ENCODE measurements at regions not wholly inside any gene's neighbourhood (a gene's known extent, or its start where the extent isn't known, plus 50 kb on each side); places are given as distances from the start of the nearest gene placed in this dataset.

GRCh38 chr16:51698647-51699046 lies 547.6 kb upstream of the SALL1 start:
- CTCF ChIA-PET (ENCODE audit: low intra/inter-chr PET ratio, low total read pairs): no interaction called here
- WGBS (ENCODE audit: low lambda C conversion rate): 0% methylated on average over 2 of the region's 2 CpGs
- intact Hi-C loops (cut with micrococcal nuclease; ENCODE audit: unreplicated experiment): no loop called here

More at GRCh38 chr16:51698647-51699046, 547.6 kb upstream of the SALL1 start:
- Histone ChIP-seq H3K4me2 (ENCODE audit: low read depth, low read length) (no peak overlapping the region), H3K36me3 (replicated peaks in 1 of 2; ENCODE audit: control insufficient read depth in 1 of 2, insufficient read depth in 2 of 2, low read length in 2 of 2) (no peaks in the 10 kb centered on the region), H2AFZ (ENCODE audit: low read length) (no peak overlapping the region), H3K79me2 (ENCODE audit: insufficient read depth, low read length) (no peaks in the 10 kb centered on the region), H3K4me3 (replicated peaks in 1 of 3; ENCODE audit: insufficient read depth in 1 of 3, low read depth in 2 of 3, low read length in 3 of 3) (no peak overlapping the region), H3K27me3 (ENCODE audit: control insufficient read depth in 1 of 2, insufficient read depth in 2 of 2, low read length in 2 of 2) (no peaks in the 10 kb centered on the region), H3K9me3 (ENCODE audit: low read length) (no peaks in the 10 kb centered on the region), H3K27ac (ENCODE audit: extremely low read length, insufficient read depth, low read length) (no peak overlapping the region), H3K9ac (ENCODE audit: insufficient read depth, low read depth, low read length) (no peak overlapping the region), H4K20me1 (ENCODE audit: insufficient read depth, low read length) (no peaks in the 10 kb centered on the region), H3K4me1 (ENCODE audit: insufficient read depth, low read length) (no peaks in the 10 kb centered on the region)
- POLR2A ChIA-PET: no interaction called here
- BruUV-seq (replicated peaks): no TSS peak
- DNase-seq (ENCODE audit: low spot score): no peak
- TF ChIP-seq ZNF460 (CRISPR knock-in tag; IDR thresholded peaks at IDR 0.05; ENCODE audit: borderline replicate concordance) (no peak), ZNF275 (CRISPR knock-in tag; IDR thresholded peaks at IDR 0.05; ENCODE audit: borderline replicate concordance) (no peak), ZNF609 (CRISPR knock-in tag; IDR thresholded peaks at IDR 0.05; ENCODE audit: borderline replicate concordance) (no peak), ZNF382 (CRISPR knock-in tag; IDR thresholded peaks at IDR 0.05; ENCODE audit: borderline replicate concordance) (no peak), CTCF (CRISPR knock-in tag; IDR thresholded peaks at IDR 0.05) (no peak), ZNF20 (CRISPR knock-in tag; IDR thresholded peaks at IDR 0.05) (no peak), RFXANK (CRISPR knock-in tag; IDR thresholded peaks at IDR 0.05) (no peak), ZNF441 (CRISPR knock-in tag; IDR thresholded peaks at IDR 0.05; ENCODE audit: borderline replicate concordance) (no peak), MAFF (IDR thresholded peaks at IDR 0.05; ENCODE audit: low read depth, low read length) (no peak), ZNF232 (CRISPR knock-in tag; IDR thresholded peaks at IDR 0.05; ENCODE audit: borderline replicate concordance) (no peak), RNF219 (CRISPR knock-in tag; IDR thresholded peaks at IDR 0.05) (no peak)
- no peak for ATAC-seq
- FAIRE-seq: no peak
- in situ Hi-C loops (cut with HindIII; ENCODE audit: extremely low pct_ligation_motif_present, low pct_unique_long_range_greater_than_20kb): no loop called here
